GM13976 (cell line): ENCODE measurements at regions not wholly inside any gene's neighbourhood (a gene's known extent, or its start where the extent isn't known, plus 50 kb on each side); places are given as distances from the start of the nearest gene placed in this dataset.

Experiments
- DNase-seq: peaks from one replicate; pipeline ENCODE4 v3.0.0; 2012; ENCODE audit warnings: low spot score
- in situ Hi-C: fragments of 300-500 bp; cut with MboI; formaldehyde crosslinking; loops from one replicate; pipeline ENCODE4 v1.12.0; 2022; ENCODE audit warnings: low sequenced_read_pairs, mixed read lengths, inconsistent platforms; ENCODE audit not compliant: unreplicated experiment
- TF ChIP-seq, protein P1 (sequence below): IDR thresholded peaks from 2 replicates; pipeline ENCODE4 v1.5.1; 2012; ENCODE audit warnings: borderline replicate concordance, mild to moderate bottlenecking; ENCODE audit not compliant: insufficient read depth; ENCODE audit errors: extremely low read depth, missing control alignments, control extremely low read depth

DNA sequence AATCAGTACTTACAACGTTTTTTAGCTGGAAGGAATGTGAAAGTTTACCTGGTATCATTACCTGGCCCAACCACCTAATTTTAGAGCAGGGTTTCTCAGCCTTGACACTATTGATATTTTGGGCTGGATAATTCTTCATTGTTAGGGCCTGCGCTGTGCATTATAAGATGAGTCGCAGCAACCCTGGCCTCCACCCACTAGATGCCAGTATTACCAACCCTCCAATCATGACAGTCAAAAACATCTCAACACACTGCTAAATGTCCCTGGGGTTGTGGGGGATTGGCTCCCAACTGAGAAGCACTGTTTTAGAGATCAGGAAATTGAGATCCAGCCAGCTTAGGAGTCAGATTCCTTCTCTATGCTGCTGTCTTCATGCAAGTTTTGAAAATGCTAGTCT, 265.3 kb upstream of the TCF4 start:
- in situ Hi-C loops: no loop called here
- TF ChIP-seq, protein P1, sequence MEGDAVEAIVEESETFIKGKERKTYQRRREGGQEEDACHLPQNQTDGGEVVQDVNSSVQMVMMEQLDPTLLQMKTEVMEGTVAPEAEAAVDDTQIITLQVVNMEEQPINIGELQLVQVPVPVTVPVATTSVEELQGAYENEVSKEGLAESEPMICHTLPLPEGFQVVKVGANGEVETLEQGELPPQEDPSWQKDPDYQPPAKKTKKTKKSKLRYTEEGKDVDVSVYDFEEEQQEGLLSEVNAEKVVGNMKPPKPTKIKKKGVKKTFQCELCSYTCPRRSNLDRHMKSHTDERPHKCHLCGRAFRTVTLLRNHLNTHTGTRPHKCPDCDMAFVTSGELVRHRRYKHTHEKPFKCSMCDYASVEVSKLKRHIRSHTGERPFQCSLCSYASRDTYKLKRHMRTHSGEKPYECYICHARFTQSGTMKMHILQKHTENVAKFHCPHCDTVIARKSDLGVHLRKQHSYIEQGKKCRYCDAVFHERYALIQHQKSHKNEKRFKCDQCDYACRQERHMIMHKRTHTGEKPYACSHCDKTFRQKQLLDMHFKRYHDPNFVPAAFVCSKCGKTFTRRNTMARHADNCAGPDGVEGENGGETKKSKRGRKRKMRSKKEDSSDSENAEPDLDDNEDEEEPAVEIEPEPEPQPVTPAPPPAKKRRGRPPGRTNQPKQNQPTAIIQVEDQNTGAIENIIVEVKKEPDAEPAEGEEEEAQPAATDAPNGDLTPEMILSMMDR: no peak
- no peak for DNase-seq

DNA sequence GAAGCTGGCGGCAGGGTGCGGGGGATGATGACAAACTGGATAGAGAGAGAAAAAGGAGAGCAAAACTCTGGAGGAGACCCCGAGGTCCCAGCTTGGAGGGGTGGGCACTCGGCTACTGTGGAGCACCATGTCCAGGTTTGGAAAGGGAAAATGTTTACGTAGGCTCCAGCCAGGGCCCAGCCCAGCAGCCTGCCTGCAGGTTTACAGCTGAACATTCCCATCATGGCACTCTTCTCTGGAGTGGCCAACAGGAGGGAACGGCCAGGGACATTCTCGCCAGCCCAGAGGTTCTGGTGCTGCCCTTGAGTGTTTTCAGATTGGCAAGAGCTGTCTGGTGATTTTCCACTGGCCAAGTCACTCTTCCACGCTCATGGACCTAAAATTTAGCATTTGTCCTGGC, 262.9 kb upstream of the TCF4 start:
- in situ Hi-C loops: no loop called here
- no peak for DNase-seq
- TF ChIP-seq, protein P1: no peak

DNA sequence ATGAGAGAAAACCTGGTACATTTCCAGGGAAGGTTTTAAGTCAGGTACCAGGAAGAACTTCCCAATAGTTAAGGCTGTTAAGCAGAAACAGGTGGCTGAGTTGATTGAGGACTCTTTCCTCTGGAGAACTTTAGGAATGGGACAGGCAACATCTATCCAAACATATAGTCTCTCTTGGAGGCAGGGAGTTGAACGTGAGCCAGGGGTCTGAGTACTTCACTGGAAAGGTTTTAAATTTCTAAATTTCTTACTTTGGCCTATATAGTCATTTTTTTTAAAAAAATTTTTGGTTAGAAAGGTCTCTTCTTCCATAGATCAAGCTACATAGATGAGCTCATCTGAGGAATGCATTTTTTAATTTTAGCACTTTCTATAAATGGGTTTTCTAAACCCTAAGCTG, 261.4 kb upstream of the TCF4 start:
- DNase-seq: no peak
- TF ChIP-seq, protein P1: no peak
- in situ Hi-C loops: no loop called here

DNA sequence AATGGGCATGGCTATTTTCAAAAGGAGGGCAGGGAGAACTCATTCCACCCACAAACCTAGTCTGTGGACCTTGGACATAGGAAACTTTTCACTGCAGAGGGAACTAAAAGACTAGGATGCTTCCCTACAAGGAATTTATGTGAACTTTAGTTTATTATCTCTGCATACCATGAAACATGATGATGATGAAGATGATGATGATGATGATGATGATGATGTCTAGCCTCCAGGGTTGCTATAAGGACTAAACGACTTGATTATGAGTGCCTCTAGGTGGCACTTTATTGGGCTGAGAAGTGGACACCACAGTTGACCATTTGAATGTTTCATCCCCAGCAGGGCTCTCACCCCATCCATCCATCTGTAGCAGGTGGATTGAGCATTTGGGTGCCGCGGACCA, 260.0 kb upstream of the TCF4 start:
- in situ Hi-C loops: no loop called here
- no peak for DNase-seq
- TF ChIP-seq, protein P1: no peak

DNA sequence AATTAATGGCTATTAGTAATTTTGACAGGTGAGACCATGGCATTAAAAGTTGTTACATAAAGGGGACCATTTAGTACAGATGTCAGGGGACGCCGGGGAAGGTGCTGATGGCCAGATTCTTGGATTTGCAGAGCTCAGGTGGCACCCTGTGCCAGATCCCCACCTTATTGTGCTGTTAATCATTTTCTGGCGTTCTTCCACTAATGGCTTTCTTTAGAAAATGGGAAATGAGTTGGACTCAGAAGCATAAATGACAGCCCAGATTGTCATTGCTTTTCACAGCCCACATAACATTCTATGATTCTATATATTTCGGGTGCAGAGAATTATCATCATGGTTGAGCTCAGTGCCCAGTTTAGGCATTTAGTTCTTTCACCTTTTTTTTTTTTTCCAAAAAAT, 257.2 kb upstream of the TCF4 start:
- DNase-seq: no peak
- in situ Hi-C loops: no loop called here
- TF ChIP-seq, protein P1: no peak

DNA sequence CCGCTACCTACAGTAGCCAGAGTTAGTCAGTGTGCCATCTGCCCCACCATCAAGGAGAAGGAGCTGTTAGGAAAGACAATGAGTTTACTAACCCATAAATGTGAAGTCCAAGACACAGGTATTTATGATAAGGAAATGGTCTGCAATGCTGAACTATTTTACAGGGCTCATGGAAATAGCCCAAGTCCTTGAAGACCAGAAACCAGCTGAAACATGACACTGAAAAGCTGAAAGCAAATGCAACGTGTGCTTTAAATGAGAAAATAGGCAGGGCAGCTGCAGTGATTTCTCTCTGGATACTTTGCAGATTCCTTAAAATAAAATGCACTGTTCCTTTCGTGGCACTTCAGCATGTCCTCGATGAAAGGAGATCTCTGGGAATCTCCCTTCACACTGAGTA, 256.4 kb upstream of the TCF4 start:
- TF ChIP-seq, protein P1: no peak
- in situ Hi-C loops: no loop called here

DNA sequence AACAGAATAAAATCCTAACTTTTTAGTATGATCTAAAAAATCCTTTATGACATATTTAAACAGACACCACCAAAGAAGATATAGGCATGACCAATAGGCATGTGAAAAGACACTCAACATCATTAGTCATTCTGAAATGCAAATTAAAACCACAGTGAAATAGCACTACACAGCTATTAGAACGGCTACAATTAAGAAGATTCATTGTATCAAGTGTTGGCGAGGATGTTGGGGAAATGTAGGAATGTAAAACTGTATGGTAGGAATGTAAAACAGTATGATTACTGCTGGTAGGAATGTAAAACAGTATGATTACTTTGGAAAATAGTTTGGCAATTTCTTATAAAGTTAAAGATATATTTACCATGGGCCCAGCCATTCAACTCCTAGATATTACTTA, 253.3 kb upstream of the TCF4 start:
- in situ Hi-C loops: no loop called here
- TF ChIP-seq, protein P1: no peak
- no peak for DNase-seq

More for the DNA sequence above, 256.4 kb upstream of the TCF4 start:
- no peak for DNase-seq
